BE2C (cell line): ENCODE measurements at regions not wholly inside any gene's neighbourhood (a gene's known extent, or its start where the extent isn't known, plus 50 kb on each side); places are given as distances from the start of the nearest gene placed in this dataset.
"Not testable (repeated sequence)": the region's sequence is repeated elsewhere in the genome, so short reads cannot be mapped to it uniquely, and the experiment has no call there.

ENCODE experiments used
- DNase-seq: peaks from one replicate; pipeline ENCODE4 v3.0.0-alpha.2; 2020
- H3K27me3 ChIP-seq: fragments of 250-450 bp; sonication (Bioruptor Pico); 2 replicates; pipeline ENCODE4 v1.5.1; 2020; ENCODE audit warnings: mild to moderate bottlenecking
- H3K36me3 ChIP-seq: fragments of 250-450 bp; sonication (Bioruptor Pico); 2 replicates; pipeline ENCODE4 v1.5.1; 2020; ENCODE audit warnings: mild to moderate bottlenecking
- H3K4me1 ChIP-seq: fragments of 250-450 bp; sonication (Bioruptor Pico); 2 replicates; pipeline ENCODE4 v1.5.1; 2020
- H3K4me3 ChIP-seq: 2 replicates; pipeline ENCODE4 v1.5.1; 2011; ENCODE audit warnings: low read depth, low read length
- H3K9me3 ChIP-seq: fragments of 250-450 bp; sonication (Bioruptor Pico); 2 replicates; pipeline ENCODE4 v1.5.1; 2020
- CTCF ChIP-seq: IDR thresholded peaks from 2 replicates; pipeline ENCODE4 v1.5.1; 2012; ENCODE audit warnings: mild to moderate bottlenecking, low read depth, low read length

- no peak for DNase-seq
- Histone ChIP-seq H3K27me3 (no peaks in the 10 kb centered on the region), H3K4me1 (no peaks in the 10 kb centered on the region; the same call in 1 of the 2 replicates), H3K36me3 (no peaks in the 10 kb centered on the region), H3K4me3 (no peak overlapping the region), H3K9me3 (no peaks in the 10 kb centered on the region)
- no peak for TF ChIP-seq CTCF
Measured at GRCh38 chr5:104049752-104050151, 487.2 kb upstream of the NUDT12 start.

GRCh38 chr5:104048231-104048630, 485.6 kb upstream of the NUDT12 start:
- no peaks in the 10 kb centered on the region for H3K27me3 ChIP-seq
- H3K4me3 ChIP-seq: no peak overlapping the region
- DNase-seq: no peak
- H3K9me3 ChIP-seq: no peaks in the 10 kb centered on the region
- H3K36me3 ChIP-seq: no peaks in the 10 kb centered on the region
- no peaks in the 10 kb centered on the region; the same call in 1 of the 2 replicates for H3K4me1 ChIP-seq
- no peak for TF ChIP-seq CTCF

- H3K4me1 ChIP-seq: no peaks in the 10 kb centered on the region
- no peak for TF ChIP-seq CTCF
- H3K9me3 ChIP-seq: no peaks in the 10 kb centered on the region
- DNase-seq: no peak
- H3K36me3 ChIP-seq: no peaks in the 10 kb centered on the region
- no peaks in the 10 kb centered on the region for H3K27me3 ChIP-seq
- H3K4me3 ChIP-seq: no peak overlapping the region
Measured at GRCh38 chr5:104045987-104046386, 483.4 kb upstream of the NUDT12 start.

GRCh38 chr5:104039871-104040270, 477.3 kb upstream of the NUDT12 start:
- H3K4me3 ChIP-seq, DNase-seq, H3K36me3 ChIP-seq, H3K9me3 ChIP-seq, H3K4me1 ChIP-seq, H3K27me3 ChIP-seq: not testable (repeated sequence)

- not testable (repeated sequence) for DNase-seq, H3K27me3 ChIP-seq, H3K36me3 ChIP-seq, H3K4me1 ChIP-seq, H3K4me3 ChIP-seq, H3K9me3 ChIP-seq
Measured at GRCh38 chr5:104037136-104037535, 474.5 kb upstream of the NUDT12 start.

GRCh38 chr5:104033186-104033585, 470.6 kb upstream of the NUDT12 start:
- not testable (repeated sequence) for H3K9me3 ChIP-seq, H3K4me1 ChIP-seq, DNase-seq, H3K4me3 ChIP-seq, H3K27me3 ChIP-seq, H3K36me3 ChIP-seq

GRCh38 chr5:104024538-104024937, 461.9 kb upstream of the NUDT12 start:
- no peak for TF ChIP-seq CTCF

GRCh38 chr5:104023739-104024138, 461.1 kb upstream of the NUDT12 start:
- H3K4me3 ChIP-seq: no peak overlapping the region
- no peak for TF ChIP-seq CTCF
- no peaks in the 10 kb centered on the region for H3K9me3 ChIP-seq
- no peaks in the 10 kb centered on the region for H3K4me1 ChIP-seq
- H3K36me3 ChIP-seq: no peaks in the 10 kb centered on the region
- no peaks in the 10 kb centered on the region for H3K27me3 ChIP-seq
- DNase-seq: no peak

More at GRCh38 chr5:104024538-104024937, 461.9 kb upstream of the NUDT12 start:
- Histone ChIP-seq H3K4me1 (no peaks in the 10 kb centered on the region), H3K9me3 (no peaks in the 10 kb centered on the region), H3K36me3 (no peaks in the 10 kb centered on the region), H3K27me3 (no peaks in the 10 kb centered on the region), H3K4me3 (no peak overlapping the region)
- no peak for DNase-seq
